GM18499 (cell line): ENCODE measurements at regions not wholly inside any gene's neighbourhood (a gene's known extent, or its start where the extent isn't known, plus 50 kb on each side); places are given as distances from the start of the nearest gene placed in this dataset.

ENCODE experiments used
- ATAC-seq: cut with Tn5 transposase; IDR thresholded peaks from one replicate; pipeline ENCODE4 v1.9.1; 2021; ENCODE audit warnings: moderate number of reproducible peaks; ENCODE audit not compliant: insufficient read depth, unreplicated experiment

DNA sequence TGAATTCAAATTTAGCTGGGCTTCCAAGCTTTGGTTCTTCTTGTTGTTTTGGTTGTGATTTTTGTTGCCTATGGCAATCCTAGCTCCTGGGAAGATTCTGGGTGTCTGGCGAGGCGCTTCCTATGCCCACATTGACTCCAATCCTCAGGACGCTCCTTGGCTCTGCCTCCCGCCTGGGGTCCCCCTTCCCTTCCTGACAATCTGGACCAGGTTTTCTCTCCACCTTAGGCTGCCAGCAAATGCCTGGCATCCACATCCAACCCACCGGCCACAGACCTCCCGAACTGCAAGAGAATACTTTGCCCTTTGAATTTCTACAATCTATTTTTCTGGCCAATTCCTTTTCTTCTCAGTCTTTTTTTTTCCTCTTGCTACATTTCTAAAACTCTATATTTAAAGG lies 186.9 kb upstream of the UBL3 start:
- ATAC-seq, result no peak

GRCh38 chr13:30034458-30034795 lies 184.0 kb upstream of the UBL3 start:
- ATAC-seq, result no peak

GRCh38 chr13:30033681-30034457 lies 183.5 kb upstream of the UBL3 start:
- ATAC-seq, result no peak

- no peak for ATAC-seq
Observed at GRCh38 chr13:30032263-30032662, 181.8 kb upstream of the UBL3 start.

DNA sequence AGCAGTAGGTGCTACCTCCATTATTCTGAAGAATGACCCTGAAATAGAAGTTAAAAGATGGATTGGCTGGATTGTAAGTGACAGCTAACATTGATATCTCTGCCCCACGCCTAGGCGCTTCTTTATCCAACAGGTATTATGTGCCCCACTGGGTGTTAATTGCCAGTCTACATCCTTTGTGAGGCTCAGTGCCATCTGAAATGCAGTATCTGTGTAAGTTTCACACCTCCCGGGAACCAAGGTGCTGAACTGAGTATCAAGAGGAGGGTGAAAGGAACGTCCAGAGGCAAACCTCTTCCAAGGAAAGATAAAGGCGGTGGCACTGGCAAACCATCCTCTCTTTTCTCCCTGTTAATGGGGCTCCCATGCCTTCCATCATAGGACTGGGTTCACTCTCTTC lies 181.1 kb upstream of the UBL3 start:
- ATAC-seq, result no peak

GRCh38 chr13:30030141-30030750 lies 179.8 kb upstream of the UBL3 start:
- ATAC-seq, result no peak

DNA sequence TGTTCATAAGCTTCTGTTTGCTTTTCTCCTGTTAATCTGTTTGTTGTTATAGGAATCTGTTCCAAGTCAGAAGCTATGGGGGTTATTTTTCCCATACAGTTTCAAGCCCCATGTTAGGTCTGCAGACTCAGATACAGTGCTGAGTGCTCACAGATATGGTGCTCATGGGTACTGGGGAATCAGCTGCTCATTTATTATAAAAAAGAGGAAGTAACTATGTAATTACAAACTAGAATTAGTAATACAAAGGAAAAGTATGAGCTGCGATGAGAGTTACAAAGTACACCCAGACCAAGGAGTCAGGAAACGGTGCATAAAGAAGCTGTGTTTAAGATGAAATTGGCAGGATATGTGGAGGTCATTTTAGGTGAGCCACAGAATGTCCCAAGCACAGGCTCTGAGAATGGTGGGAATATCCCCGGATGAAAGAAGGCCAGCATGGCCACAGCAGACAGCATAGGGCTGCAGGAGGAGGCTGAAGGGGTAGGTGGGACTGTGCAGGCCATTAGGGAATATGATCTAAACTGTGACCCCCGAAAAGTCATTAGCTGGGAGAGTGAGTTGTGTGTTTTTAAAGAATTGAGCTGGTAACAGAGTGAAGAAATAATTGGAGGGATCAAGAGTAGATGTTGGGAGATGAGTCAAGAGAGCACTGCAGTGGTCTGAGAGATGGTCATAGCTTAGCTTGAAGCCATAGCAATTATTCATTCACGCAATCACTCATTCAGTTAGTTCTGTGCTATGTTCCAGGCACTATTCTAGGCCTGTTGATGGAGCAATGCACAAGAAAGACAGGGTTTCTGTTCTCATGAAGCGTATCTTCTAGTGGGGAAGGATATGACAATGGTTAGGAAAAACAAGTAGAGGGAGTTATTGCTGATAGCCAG lies 177.4 kb upstream of the UBL3 start:
- no peak for ATAC-seq

DNA sequence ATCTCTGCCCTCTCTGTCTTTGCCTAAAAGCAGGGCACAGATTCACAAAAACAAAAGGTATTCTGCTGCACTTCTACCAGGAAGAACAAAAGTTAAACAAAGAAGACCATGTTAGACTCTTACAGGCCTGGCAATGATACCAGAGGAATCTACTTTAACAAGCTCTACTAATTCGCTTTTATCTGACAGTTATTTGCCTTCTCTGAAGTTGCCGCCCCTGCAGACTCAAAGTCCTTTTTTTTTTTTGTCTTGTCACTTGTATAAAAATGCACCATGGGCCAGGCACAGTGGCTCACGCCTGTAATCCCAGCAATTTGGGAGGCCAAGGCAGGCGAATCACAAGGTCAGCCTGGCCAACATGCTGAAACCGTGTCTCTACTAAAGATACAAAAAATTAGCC lies 176.5 kb upstream of the UBL3 start:
- ATAC-seq, result no peak

GRCh38 chr13:30026093-30026492 lies 175.7 kb upstream of the UBL3 start:
- ATAC-seq, result no peak

GRCh38 chr13:30025351-30025750 lies 174.9 kb upstream of the UBL3 start:
- ATAC-seq, result no peak

GRCh38 chr13:30024125-30024865 lies 173.9 kb upstream of the UBL3 start:
- no peak for ATAC-seq

DNA sequence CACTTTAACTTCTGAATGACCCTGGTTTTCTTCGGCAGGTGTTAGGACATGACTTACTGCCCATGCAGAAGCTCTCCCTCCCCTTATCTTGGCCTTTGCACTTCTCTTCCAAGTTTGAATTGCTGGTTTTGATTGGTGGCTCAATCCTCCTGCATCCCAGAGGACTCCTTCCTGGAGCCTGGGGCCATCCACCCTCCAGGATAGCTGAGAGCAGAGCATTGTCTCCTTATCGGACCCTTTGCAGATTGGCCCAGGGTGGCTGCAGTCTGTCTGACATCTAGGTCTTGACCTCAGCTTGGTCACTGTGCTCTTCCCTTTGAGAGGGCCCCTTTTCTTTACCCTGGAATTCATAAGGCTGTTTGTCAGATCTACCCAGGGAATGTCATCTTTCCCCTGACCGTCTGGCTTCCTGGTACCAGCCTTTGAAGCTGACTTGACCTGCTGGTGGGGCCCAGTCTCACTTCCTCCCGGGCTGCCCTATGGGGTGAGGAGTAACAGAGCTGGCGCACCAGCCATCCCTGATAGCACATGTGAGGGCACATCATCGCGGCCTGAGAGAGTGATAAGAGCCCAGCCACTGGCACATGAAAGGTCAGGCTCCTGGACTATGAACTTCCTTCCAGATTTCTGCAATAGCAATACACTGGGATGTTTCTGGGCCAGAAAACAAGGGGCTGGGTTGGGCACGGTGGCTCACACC lies 172.9 kb upstream of the UBL3 start:
- no peak for ATAC-seq

GRCh38 chr13:30022796-30023195 lies 172.4 kb upstream of the UBL3 start:
- no peak for ATAC-seq

DNA sequence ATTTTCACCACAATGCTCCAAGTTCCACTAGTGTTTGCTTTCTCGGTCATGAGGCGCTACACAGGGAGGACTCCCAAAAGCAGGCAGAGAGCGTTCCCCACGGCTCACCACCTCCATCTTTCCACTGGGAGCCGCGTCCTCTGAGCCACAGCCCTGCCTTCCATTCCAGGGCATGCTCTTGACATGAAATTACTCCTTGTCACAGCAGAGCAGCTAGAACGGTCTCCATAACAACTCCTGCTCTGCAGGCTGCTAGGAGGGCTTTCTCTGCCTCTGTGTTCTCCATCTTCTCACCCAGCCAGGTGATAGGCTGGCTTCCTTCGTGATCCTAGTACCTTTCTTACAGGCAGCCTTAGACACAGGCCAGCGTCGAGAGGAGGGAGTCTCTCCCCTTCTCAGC lies 171.8 kb upstream of the UBL3 start:
- no peak for ATAC-seq

DNA sequence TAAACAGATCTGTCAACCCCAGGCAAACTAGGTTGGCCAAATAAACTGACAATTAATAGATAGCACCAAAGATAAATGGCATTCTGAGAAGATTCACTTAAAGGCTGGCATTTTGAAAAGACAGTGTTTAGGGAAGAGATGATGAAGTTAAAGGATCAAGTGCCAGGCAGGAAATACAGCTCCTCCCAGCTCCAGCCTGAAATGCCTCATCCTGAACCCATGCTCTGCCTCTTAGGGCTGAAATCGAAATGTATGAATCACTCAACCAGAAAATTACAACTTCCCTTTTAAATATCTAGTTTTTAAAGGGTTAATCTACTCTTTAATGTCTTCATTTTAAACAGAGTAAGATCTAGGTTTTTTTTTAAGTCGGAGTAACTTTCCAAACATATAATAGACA lies 171.2 kb upstream of the UBL3 start:
- ATAC-seq, result no peak

DNA sequence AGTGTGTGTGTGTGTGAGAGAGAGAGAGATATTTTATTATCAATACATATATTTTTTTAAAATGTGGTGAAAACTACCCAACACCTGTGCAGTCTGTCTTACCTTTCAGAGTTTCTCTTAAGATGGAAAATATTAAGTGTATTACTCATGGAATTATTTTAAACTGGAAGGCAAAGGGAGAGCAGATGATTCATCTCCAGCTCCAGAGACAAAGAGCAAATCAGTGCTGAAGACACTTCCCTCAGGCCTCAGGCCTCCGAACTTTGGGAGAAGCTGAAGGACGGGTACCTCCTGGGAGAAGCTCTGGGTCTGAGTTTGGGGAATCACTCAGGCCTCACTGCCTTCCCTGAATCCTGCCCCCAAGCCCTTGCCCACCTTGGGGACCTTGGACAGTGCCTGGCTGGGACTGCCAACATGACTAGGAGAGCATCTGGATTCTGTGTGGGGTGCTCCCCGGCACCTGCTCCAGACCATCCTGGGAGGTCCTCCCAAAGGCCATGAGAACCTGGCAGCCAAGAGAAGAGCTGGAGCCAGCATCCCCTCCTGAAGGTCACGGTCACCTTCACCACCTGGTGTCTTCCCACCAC lies 170.4 kb upstream of the UBL3 start:
- no peak for ATAC-seq

GRCh38 chr13:30019648-30020626 lies 169.5 kb upstream of the UBL3 start:
- ATAC-seq, result no peak

DNA sequence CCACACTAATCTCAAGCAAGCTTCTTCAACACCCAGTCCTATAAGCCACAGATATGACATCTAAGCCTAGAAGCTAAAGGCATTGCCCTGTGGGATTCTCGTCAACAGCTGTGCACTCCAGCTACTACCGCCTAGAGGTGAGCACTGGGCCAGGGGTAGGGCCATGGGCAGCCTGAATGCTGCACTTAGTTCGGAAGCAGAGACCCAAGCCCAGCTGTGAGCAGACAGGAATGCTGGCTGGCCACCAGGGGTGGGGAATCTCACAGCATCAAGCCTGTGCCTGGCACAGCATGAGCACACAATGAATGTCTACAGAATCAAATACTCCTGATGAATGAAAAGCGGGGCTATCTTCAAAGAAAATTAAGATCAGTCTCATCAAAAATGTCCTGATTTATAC lies 167.5 kb upstream of the UBL3 start:
- ATAC-seq, result no peak

GRCh38 chr13:30016398-30016797 lies 166.0 kb upstream of the UBL3 start:
- ATAC-seq, result no peak
